Thyroid gland (tissue), 4 donors: ENCODE measurements at regions not wholly inside any gene's neighbourhood (a gene's known extent, or its start where the extent isn't known, plus 50 kb on each side); places are given as distances from the start of the nearest gene placed in this dataset.
"Not testable (repeated sequence)": the region's sequence is repeated elsewhere in the genome, so short reads cannot be mapped to it uniquely, and the experiment has no call there.

Experiments
- CTCF ChIP-seq, 6 experiments: fragments of 200-600 bp in 3 of 6; fragments of 450-650 bp in 3 of 6; sonication (generic) in 3 of 6; IDR thresholded peaks; one replicate each; pipeline ENCODE4 v1.5.1; 2016 to 2019; ENCODE audit warnings: antibody characterized with exemption in 6 of 6, mild to moderate bottlenecking in 2 of 6, inconsistent platforms in 1 of 6, moderate library complexity in 1 of 6
- POLR2A ChIP-seq, 2 donors: fragments of 450-650 bp; IDR thresholded peaks; one replicate each; pipeline ENCODE4 v1.6.1; 2017; ENCODE audit warnings: antibody characterized with exemption in 2 of 2, mild to moderate bottlenecking in 2 of 2, moderate library complexity in 1 of 2

- TF ChIP-seq CTCF, POLR2A (IDR thresholded peaks at IDR 0.05): not testable (repeated sequence)
These were observed 4082.3 kb upstream of the TPTE start for GRCh38 chr21:6439058-6439457.
